SJSA1 (cell line): ENCODE measurements at regions not wholly inside any gene's neighbourhood (a gene's known extent, or its start where the extent isn't known, plus 50 kb on each side); places are given as distances from the start of the nearest gene placed in this dataset.

Experiments
- DNase-seq, 2 experiments: peaks; one replicate each; pipeline ENCODE4 v3.0.0-alpha.2; 2015 to 2020; ENCODE audit warnings: low spot score in 2 of 2, low read depth in 1 of 2
- H3K27ac ChIP-seq: fragments of 250-450 bp; sonication (Bioruptor Pico); 2 replicates; pipeline ENCODE4 v1.5.1; 2020; ENCODE audit warnings: mild to moderate bottlenecking, moderate library complexity
- H3K27me3 ChIP-seq: fragments of 250-450 bp; sonication (Bioruptor Pico); replicated peaks from 2 replicates; pipeline ENCODE4 v1.5.1; 2020; ENCODE audit warnings: mild to moderate bottlenecking, moderate library complexity
- H3K36me3 ChIP-seq: fragments of 250-450 bp; sonication (Bioruptor Pico); 2 replicates; pipeline ENCODE4 v1.5.1; 2020; ENCODE audit warnings: mild to moderate bottlenecking
- H3K4me1 ChIP-seq: fragments of 250-450 bp; sonication (Bioruptor Pico); replicated peaks from 2 replicates; pipeline ENCODE4 v1.6.1; 2021; ENCODE audit warnings: mild to moderate bottlenecking
- H3K4me3 ChIP-seq: fragments of 250-450 bp; sonication (Bioruptor Pico); 2 replicates; pipeline ENCODE4 v1.5.1; 2020; ENCODE audit warnings: mild to moderate bottlenecking
- H3K9me3 ChIP-seq: fragments of 250-450 bp; sonication (Bioruptor Pico); replicated peaks from 2 replicates; pipeline ENCODE4 v1.5.1; 2020; ENCODE audit warnings: mild to moderate bottlenecking

DNA sequence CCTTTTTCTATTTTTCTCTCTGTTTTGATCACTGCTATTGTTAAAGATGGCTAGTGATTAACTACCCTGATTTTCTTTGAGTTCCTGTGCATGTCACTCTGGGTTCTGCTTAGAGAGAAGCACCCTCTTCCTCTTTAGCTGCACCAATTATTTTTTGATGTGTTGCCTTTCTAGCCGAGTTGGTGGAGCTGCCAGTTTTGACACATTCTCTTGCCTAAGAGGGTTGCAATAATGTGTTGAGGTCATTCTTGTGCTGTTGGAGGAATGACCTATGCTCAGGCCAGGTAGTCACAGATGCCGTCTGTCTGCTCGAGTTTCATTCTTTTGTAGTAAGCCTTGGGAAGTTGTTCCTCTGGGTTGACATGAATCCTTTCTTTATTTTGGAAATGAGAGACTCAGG is 84.6 kb upstream of the DPH6 start:
- Histone ChIP-seq H3K9me3 (no peaks in the 10 kb centered on the region; the same call in 1 of the 2 replicates), H3K4me1 (no peaks in the 10 kb centered on the region), H3K4me3 (no peak overlapping the region), H3K27me3 (no peaks in the 10 kb centered on the region), H3K27ac (no peak overlapping the region), H3K36me3 (no peaks in the 10 kb centered on the region)
- DNase-seq: no peak

DNA sequence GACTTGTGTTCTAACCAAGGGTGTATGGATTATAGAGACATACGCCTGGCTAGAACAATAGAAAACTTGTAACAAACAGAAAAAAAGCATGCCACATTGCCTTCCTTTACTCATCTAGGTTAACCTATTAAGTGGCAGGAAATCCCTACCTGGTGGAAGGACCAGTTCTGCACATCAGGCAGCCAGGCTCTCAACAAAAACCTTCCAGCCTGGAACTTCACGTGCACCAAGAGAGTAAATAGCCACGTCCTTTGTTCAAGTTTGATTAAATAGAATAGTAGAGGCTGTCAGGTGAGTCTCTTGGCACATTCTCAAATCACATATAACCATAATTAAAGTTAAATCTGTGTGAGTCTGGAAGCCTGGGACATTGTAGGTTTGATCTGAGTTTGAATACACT is 85.0 kb upstream of the DPH6 start:
- H3K27ac ChIP-seq: no peak overlapping the region
- DNase-seq: no peak
- no peaks in the 10 kb centered on the region; the same call in 1 of the 2 replicates for H3K9me3 ChIP-seq
- H3K4me1 ChIP-seq: no peaks in the 10 kb centered on the region
- no peaks in the 10 kb centered on the region for H3K27me3 ChIP-seq
- no peaks in the 10 kb centered on the region for H3K36me3 ChIP-seq
- H3K4me3 ChIP-seq: no peak overlapping the region

DNA sequence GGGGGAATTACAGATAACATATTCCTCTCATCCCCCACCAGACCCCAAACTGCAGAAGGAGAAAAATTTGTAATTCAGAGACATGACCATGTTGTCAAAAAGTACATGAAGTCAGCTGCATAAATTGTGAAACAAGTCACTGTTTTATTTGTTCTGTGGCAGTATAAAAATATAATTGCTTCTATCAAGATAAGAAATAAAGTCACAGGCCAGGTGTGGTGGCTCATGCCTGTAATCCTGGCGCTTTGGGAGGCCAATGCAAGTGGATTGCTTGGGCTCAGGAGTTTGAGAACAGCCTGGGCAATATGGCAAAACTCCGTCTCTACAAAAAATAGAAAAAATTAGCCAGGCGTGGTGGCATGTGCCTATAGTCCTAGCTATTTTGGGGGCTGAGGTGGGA is 87.7 kb upstream of the DPH6 start:
- no peaks in the 10 kb centered on the region; the same call in 1 of the 2 replicates for H3K9me3 ChIP-seq
- no peaks in the 10 kb centered on the region for H3K4me1 ChIP-seq
- DNase-seq: no peak
- H3K4me3 ChIP-seq: no peak overlapping the region
- no peaks in the 10 kb centered on the region for H3K27me3 ChIP-seq
- no peak overlapping the region for H3K27ac ChIP-seq
- no peaks in the 10 kb centered on the region for H3K36me3 ChIP-seq

DNA sequence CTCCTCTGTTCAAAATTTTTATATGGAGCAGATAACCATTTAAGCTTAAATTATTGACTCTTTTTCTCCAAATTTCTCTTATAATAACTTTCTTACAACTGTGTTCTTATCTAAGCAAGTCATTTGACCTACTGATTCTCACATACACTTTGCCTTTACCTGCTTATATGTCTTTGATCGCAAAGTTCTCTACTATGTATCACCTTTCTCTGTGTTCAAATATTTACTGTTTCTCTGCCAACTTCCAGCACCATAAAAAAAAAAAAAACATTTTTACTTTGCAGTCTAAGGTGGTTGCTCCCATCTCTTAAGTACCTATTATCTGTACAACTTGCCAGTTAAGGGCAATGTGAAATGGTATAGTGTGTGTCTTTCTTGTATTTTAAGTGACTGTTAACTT is 100.8 kb upstream of the DPH6 start:
- DNase-seq: no peak
- no peaks in the 10 kb centered on the region for H3K4me1 ChIP-seq
- no peak overlapping the region for H3K4me3 ChIP-seq
- no peak overlapping the region for H3K27ac ChIP-seq
- no peaks in the 10 kb centered on the region for H3K9me3 ChIP-seq
- H3K27me3 ChIP-seq: no peaks in the 10 kb centered on the region
- no peaks in the 10 kb centered on the region for H3K36me3 ChIP-seq

DNA sequence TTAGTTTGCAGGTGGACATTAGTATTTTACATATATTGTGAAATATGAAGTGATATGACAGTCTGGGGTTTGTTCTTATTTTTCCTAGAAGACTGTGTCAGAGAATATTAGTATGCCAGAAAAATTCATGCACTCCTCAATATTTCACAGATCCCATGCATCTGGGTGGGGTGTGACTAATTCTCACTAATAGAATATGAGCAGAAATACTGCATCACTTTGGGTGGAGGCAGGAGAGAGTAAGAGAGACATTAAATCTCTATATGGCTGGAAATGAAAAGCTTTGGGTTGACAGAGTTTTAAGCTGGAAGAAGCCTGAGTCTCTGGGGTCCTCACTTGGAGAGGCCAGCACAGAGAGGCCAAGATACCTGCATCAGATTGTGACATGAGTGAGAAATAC is 101.3 kb upstream of the DPH6 start:
- no peaks in the 10 kb centered on the region for H3K9me3 ChIP-seq
- H3K27me3 ChIP-seq: no peaks in the 10 kb centered on the region
- no peaks in the 10 kb centered on the region for H3K36me3 ChIP-seq
- H3K27ac ChIP-seq: no peak overlapping the region
- DNase-seq: no peak
- H3K4me3 ChIP-seq: no peak overlapping the region
- H3K4me1 ChIP-seq: no peaks in the 10 kb centered on the region

DNA sequence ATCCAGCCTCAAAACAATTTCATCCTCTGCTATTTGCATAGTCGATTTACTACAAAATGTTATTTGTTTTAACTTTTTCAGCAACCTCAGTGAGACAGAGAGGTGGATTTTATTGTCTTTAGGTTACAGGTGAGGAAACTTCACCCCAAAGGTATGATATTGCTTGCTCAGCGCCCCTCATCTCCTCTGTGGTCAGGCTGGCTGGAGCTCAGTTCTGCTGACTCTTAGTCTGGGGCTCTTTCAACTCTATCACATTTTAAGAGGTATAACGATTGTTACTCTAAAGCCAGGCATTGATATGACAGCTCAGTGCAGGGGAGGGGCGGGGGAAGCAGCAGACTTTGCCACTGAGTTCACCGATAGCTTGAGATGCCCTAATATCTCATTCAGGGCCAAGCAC is 103.0 kb upstream of the DPH6 start:
- Histone ChIP-seq H3K27ac (no peak overlapping the region), H3K4me1 (no peaks in the 10 kb centered on the region), H3K4me3 (no peak overlapping the region), H3K9me3 (no peaks in the 10 kb centered on the region), H3K36me3 (no peaks in the 10 kb centered on the region), H3K27me3 (no peaks in the 10 kb centered on the region)
- DNase-seq: no peak

DNA sequence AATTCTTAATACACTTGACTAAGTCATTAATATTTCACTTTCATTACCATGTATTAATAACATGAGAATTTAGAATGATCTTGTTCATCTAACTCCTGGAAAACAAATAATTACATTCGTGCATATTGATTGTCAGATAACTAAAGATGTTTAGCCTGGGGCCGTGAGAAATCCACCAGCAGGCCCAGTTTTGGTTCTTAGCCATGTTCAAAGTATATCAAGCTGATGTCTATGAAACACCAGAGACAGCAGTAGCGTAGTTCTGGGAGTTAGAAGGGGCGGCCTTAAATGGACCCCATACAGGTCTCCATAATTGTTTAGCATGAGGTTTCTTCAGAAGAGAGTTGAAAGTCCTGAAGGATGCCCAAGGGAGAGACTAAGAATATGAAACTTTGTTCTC is 103.6 kb upstream of the DPH6 start:
- no peak overlapping the region for H3K4me3 ChIP-seq
- H3K4me1 ChIP-seq: no peaks in the 10 kb centered on the region
- DNase-seq: no peak
- no peaks in the 10 kb centered on the region for H3K36me3 ChIP-seq
- no peaks in the 10 kb centered on the region for H3K9me3 ChIP-seq
- no peak overlapping the region for H3K27ac ChIP-seq
- 0 out of 2 replicates have a peak, but pooled peaks cover under 1% of the 10 kb centered on the region for H3K27me3 ChIP-seq

DNA sequence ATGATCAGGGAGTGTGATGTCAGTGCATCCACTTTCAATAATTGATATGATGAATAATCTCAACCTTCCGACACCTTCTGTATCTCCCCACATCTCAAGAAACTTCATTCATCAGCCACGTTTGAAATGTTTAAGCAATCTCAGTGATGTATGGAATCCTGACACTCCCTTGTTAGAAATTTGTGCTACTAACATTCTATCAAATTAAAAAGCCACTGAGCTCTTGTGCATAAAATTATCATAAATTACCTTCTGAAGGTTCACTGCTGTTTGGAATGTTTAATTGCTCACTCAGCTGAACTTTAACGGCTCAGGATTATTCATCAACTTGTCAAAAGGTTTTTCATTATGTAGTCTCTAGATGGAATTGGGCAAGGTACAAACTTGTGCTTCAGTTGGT is 108.4 kb upstream of the DPH6 start:
- 0 out of 2 replicates have a peak, but pooled peaks cover 2% of the 10 kb centered on the region for H3K27me3 ChIP-seq
- peaks cover 7% of the 10 kb centered on the region for H3K4me1 ChIP-seq
- no peaks in the 10 kb centered on the region for H3K9me3 ChIP-seq
- no peak for DNase-seq
- no peaks in the 10 kb centered on the region for H3K36me3 ChIP-seq
- H3K4me3 ChIP-seq: no peak overlapping the region
- no peak overlapping the region for H3K27ac ChIP-seq

DNA sequence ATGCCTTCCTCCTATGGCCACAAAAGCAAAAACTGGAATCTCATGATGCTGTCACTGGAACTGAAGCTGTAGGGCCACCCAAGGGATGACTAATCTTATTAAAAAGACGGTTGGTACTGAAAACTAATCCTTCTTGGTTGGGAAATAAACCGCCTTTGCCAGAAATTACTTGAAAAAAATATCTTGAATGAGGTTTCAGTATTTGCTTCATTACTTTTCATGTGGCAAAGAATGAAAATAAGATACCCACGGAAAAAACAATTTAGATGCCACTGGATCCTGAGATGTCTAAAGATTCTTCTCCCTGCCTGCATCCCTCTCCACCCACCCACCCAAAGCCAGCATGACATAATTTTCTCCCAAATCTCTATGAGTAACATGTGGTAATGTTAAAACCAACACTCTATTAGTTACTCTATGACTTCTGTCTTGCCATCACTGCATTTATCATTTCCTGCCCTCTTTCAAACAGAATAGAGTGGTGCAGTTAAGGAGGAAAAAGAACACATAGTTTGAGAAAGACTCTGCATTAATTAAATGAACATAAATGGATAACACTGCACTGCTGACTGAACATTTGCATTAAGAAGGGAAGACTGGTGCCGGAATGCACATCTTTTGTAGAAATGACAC is 111.8 kb upstream of the DPH6 start:
- peak in 1 of 2 experiments; percentile 17 for DNase-seq
- H3K27ac ChIP-seq: no peak overlapping the region
- peaks cover 7% of the 10 kb centered on the region for H3K4me1 ChIP-seq
- no peak overlapping the region for H3K4me3 ChIP-seq
- H3K27me3 ChIP-seq: 0 out of 2 replicates have a peak, but pooled peaks cover 2% of the 10 kb centered on the region
- H3K9me3 ChIP-seq: no peaks in the 10 kb centered on the region
- no peaks in the 10 kb centered on the region for H3K36me3 ChIP-seq

DNA sequence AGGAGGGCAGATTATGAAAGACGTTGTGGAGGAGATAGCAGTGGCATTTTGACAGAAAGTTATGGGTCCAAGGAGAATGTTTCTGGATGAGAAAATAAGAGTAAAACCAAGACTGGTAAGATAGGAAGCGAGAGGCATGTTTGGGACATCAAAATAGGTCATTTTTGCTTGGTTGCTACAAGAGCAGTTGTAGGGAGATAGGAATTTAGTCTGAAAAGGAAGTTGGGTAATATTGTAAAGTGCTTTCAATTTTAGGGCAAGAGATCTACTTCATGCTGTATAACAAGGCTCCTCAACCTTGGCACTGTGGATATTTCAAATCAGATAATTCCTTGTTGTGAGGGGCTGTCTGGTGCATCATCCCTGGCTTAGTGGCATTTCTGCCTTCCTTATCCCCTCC is 118.0 kb upstream of the DPH6 start:
- Histone ChIP-seq H3K4me3 (no peak overlapping the region), H3K36me3 (no peaks in the 10 kb centered on the region), H3K4me1 (no peaks in the 10 kb centered on the region), H3K27ac (no peak overlapping the region), H3K9me3 (no peaks in the 10 kb centered on the region), H3K27me3 (no peaks in the 10 kb centered on the region)
- DNase-seq: no peak

DNA sequence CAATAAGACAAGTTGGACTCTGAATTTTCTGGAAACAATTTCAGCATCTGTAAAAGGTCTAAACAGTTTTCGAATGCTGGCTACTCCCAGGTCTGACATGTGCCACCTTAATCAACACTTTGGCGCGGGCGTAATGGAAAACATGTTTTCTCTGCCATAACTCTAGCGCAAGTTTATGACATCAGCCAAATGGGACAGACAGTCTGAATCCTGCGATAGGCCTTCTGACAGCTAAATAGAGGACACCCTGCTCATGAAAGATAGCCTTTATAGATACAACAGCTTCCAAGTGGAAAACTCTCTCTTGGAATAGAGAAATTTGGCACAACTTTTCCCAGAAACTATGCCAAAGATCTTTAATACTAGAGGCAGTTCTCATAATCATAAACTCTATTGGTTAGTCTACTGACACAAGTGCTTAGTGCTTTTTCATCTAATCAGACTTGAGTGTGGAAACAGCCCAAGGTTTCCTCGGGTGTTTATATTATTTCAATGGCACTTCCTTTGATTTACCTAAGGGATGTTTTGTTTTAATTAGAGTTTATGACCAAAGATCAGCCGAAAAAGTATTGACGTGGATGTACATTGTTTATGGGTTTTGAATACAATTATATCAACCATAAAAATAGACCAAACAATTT is 120.1 kb upstream of the DPH6 start:
- Histone ChIP-seq H3K36me3 (no peaks in the 10 kb centered on the region), H3K27me3 (no peaks in the 10 kb centered on the region)
- no peak for DNase-seq

DNA sequence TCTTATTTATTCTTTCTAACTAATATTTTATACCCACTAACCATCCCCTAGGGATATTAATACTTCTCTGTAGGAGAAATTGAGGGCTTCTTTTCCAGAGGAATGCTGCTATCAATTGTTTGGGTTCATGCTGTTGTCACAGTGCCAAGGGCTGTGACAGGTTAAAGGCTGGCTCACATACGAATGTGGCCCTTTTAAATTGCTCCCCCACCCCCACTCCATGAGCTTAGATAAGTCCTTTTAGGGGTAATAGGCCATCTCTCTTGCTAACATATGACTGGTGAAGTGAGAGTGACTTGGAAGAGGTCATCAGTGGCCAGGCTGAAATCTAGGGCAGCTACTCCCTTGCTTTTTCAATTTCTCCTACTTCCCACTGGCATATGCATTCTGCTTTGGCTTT is 121.9 kb upstream of the DPH6 start:
- Histone ChIP-seq H3K4me3 (no peak overlapping the region), H3K27ac (no peak overlapping the region), H3K36me3 (no peaks in the 10 kb centered on the region), H3K4me1 (no peaks in the 10 kb centered on the region), H3K9me3 (no peaks in the 10 kb centered on the region), H3K27me3 (no peaks in the 10 kb centered on the region)
- DNase-seq: no peak

More for the DNA sequence above, 120.1 kb upstream of the DPH6 start:
- Histone ChIP-seq H3K4me1 (no peaks in the 10 kb centered on the region), H3K4me3 (no peak overlapping the region), H3K9me3 (no peaks in the 10 kb centered on the region), H3K27ac (no peak overlapping the region)

DNA sequence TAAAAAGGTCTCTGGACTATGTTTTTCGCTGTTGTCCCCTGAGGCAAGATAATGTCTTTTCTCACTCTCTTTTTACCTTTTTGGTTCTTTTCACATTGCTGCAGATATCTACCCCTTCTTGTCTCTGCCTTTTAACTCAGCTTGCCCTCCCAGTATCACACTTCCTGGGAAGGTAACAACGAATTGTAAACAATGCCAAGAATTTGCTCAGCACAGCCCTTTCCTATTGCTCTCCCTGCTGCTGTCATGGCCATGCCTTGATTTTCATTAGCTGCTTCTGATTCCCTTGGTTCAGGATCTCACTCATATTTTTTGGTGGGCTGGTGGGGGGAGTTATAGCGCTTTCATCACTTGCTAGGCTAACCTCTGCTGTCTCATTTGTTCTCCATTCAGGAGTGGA is 123.1 kb upstream of the DPH6 start:
- H3K27me3 ChIP-seq: no peaks in the 10 kb centered on the region
- DNase-seq: no peak
- H3K4me3 ChIP-seq: no peak overlapping the region
- H3K36me3 ChIP-seq: no peaks in the 10 kb centered on the region
- no peak overlapping the region for H3K27ac ChIP-seq
- no peaks in the 10 kb centered on the region for H3K9me3 ChIP-seq
- H3K4me1 ChIP-seq: no peaks in the 10 kb centered on the region

DNA sequence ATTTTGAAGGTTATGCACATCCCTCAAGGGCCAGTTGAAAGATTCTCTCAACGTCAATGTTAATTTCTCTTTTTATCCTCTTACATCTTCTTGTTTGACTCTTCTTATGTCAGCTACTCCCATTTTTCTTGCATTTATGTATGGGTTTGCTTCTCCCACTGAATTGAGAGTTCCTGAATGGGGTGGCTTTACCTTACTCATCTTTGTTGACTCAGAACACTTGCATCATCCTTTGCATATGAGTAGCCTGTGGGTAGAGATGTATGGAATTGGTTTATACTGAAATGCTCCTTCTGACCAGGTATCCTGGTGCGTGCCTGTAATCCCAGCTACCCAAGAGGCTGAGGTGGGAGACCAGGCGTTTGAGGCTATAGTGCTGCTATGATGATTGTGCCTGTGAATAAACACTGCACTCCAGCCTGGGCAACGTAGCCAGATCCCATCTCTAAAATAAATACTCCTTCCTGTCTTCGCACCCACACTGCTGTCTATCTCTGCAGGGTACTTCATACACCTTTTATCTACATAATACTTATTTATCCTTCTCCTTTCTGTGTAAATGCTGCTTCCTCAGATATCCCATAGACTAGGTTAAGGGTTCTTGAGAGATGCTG is 123.6 kb upstream of the DPH6 start:
- H3K36me3 ChIP-seq: no peaks in the 10 kb centered on the region
- H3K9me3 ChIP-seq: no peaks in the 10 kb centered on the region
- H3K4me1 ChIP-seq: no peaks in the 10 kb centered on the region
- no peak overlapping the region for H3K4me3 ChIP-seq
- H3K27me3 ChIP-seq: no peaks in the 10 kb centered on the region
- DNase-seq: no peak
- H3K27ac ChIP-seq: no peak overlapping the region
